ENCODE measurements at regions not wholly inside any gene's neighbourhood (a gene's known extent, or its start where the extent isn't known, plus 50 kb on each side); places are given as distances from the start of the nearest gene placed in this dataset.

- H3K9me3 ChIP-seq (ENCODE audit: control insufficient read depth in 1 of 2, insufficient read depth in 1 of 2, low read length in 2 of 2), result no peaks in the 10 kb centered on the region
- DNase-seq (no peak), ATAC-seq (ENCODE audit: poor library complexity) (no peak)
- Mint-ChIP-seq H3K9me3 (no peaks in the 10 kb centered on the region), H3K4me3 (no peak overlapping the region), H3K27me3 (peaks cover 15% of the 10 kb centered on the region), H3K27ac (no peak overlapping the region), H3K36me3 (ENCODE audit: low read depth) (no peaks in the 10 kb centered on the region), H3K4me1 (ENCODE audit: low read depth) (no peaks in the 10 kb centered on the region)
- TF ChIP-seq, protein P1, sequence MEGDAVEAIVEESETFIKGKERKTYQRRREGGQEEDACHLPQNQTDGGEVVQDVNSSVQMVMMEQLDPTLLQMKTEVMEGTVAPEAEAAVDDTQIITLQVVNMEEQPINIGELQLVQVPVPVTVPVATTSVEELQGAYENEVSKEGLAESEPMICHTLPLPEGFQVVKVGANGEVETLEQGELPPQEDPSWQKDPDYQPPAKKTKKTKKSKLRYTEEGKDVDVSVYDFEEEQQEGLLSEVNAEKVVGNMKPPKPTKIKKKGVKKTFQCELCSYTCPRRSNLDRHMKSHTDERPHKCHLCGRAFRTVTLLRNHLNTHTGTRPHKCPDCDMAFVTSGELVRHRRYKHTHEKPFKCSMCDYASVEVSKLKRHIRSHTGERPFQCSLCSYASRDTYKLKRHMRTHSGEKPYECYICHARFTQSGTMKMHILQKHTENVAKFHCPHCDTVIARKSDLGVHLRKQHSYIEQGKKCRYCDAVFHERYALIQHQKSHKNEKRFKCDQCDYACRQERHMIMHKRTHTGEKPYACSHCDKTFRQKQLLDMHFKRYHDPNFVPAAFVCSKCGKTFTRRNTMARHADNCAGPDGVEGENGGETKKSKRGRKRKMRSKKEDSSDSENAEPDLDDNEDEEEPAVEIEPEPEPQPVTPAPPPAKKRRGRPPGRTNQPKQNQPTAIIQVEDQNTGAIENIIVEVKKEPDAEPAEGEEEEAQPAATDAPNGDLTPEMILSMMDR (IDR thresholded peaks at IDR 0.05), result no peak
- no peaks in the 10 kb centered on the region for H3K4me1 ChIP-seq (ENCODE audit: insufficient read depth, low read length)
- ChIA-PET POLR2A (no interaction called here), CTCF (interaction anchor here (0.6 kb wide), 1 partner anchor 26 kb away, joined by 3 read pairs; no protein-coding TSS in a partner anchor)
- no peaks in the 10 kb centered on the region for H3K27me3 ChIP-seq (ENCODE audit: control insufficient read depth in 1 of 2, insufficient read depth in 2 of 2, low read length in 2 of 2)
- no peaks in the 10 kb centered on the region for H3K36me3 ChIP-seq (ENCODE audit: insufficient read depth, low read length)
- intact Hi-C loops (cut with DNase I, micrococcal nuclease), result no loop called here
- H3K27ac ChIP-seq (ENCODE audit: low read depth in 1 of 2, low read length in 2 of 2), result no peak overlapping the region
- H3K4me3 ChIP-seq (ENCODE audit: low read length), result no peak overlapping the region
Observed at GRCh38 chr10:2744547-2745200, 322.7 kb upstream of the PFKP start.

DNA sequence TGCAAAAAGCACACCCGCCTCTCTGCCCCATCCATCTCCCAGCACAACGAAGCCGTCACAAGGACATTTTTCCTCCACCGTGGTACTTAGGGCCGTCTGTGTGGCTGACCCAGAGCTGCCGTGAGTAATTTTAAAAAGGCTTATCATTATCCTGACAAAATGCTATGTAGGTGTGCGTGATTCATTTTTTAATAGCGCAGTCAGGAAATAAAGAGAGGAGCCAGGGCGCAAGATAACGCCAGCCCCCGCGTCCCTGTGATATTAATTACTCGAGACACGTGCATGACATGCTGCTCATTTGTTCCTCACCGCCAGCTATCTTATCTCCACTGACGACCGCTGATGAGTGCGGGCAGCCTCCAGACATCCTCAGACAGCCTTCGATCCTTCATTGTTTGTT is 332.7 kb upstream of the PFKP start:
- intact Hi-C loops (cut with DNase I, micrococcal nuclease), result no loop called here
- no peak for ATAC-seq (ENCODE audit: poor library complexity)
- ChIA-PET CTCF (no interaction called here), POLR2A (no interaction called here)
- no peaks in the 10 kb centered on the region for H3K4me1 ChIP-seq (ENCODE audit: insufficient read depth, low read length)
- H3K9me3 Mint-ChIP-seq, result no peaks in the 10 kb centered on the region
- H3K9me3 ChIP-seq (ENCODE audit: control insufficient read depth in 1 of 2, insufficient read depth in 1 of 2, low read length in 2 of 2), result peaks cover 0 to 22% of the 10 kb centered on the region in 2 experiments
- no peaks in the 10 kb centered on the region for H3K36me3 Mint-ChIP-seq (ENCODE audit: low read depth)
- no peak for DNase-seq
- H3K4me1 Mint-ChIP-seq (ENCODE audit: low read depth), result no peaks in the 10 kb centered on the region
- no peak overlapping the region for H3K4me3 Mint-ChIP-seq
- no peak overlapping the region for H3K27ac Mint-ChIP-seq
- TF ChIP-seq, protein P1 (IDR thresholded peaks at IDR 0.05), result no peak
- H3K4me3 ChIP-seq (ENCODE audit: low read length), result no peak overlapping the region
- no peaks in the 10 kb centered on the region for H3K27me3 Mint-ChIP-seq
- H3K36me3 ChIP-seq (ENCODE audit: insufficient read depth, low read length), result no peaks in the 10 kb centered on the region
- no peak overlapping the region for H3K27ac ChIP-seq (ENCODE audit: low read depth in 1 of 2, low read length in 2 of 2)
- H3K27me3 ChIP-seq (ENCODE audit: control insufficient read depth in 1 of 2, insufficient read depth in 2 of 2, low read length in 2 of 2), result peaks cover 0 to 2% of the 10 kb centered on the region in 2 experiments

GRCh38 chr10:2733278-2733963 is 333.9 kb upstream of the PFKP start:
- Histone ChIP-seq H3K9me3 (ENCODE audit: control insufficient read depth in 1 of 2, insufficient read depth in 1 of 2, low read length in 2 of 2) (peaks cover 0 to 22% of the 10 kb centered on the region in 2 experiments), H3K4me1 (ENCODE audit: insufficient read depth, low read length) (no peaks in the 10 kb centered on the region), H3K27me3 (ENCODE audit: control insufficient read depth in 1 of 2, insufficient read depth in 2 of 2, low read length in 2 of 2) (peaks cover 0 to 2% of the 10 kb centered on the region in 2 experiments), H3K36me3 (ENCODE audit: insufficient read depth, low read length) (no peaks in the 10 kb centered on the region), H3K27ac (ENCODE audit: low read depth in 1 of 2, low read length in 2 of 2) (no peak overlapping the region), H3K4me3 (ENCODE audit: low read length) (no peak overlapping the region)
- ChIA-PET POLR2A (no interaction called here), CTCF (no interaction called here)
- ATAC-seq (ENCODE audit: poor library complexity) (no peak), DNase-seq (no peak)
- TF ChIP-seq, protein P1 (IDR thresholded peaks at IDR 0.05), result no peak
- Mint-ChIP-seq H3K9me3 (no peaks in the 10 kb centered on the region), H3K4me3 (no peak overlapping the region), H3K27me3 (no peaks in the 10 kb centered on the region), H3K36me3 (ENCODE audit: low read depth) (no peaks in the 10 kb centered on the region), H3K27ac (no peak overlapping the region), H3K4me1 (ENCODE audit: low read depth) (no peaks in the 10 kb centered on the region)
- intact Hi-C loops (cut with DNase I, micrococcal nuclease), result no loop called here
